ENCODE measurements at regions not wholly inside any gene's neighbourhood (a gene's known extent, or its start where the extent isn't known, plus 50 kb on each side); places are given as distances from the start of the nearest gene placed in this dataset.

- H3K4me1 Mint-ChIP-seq, result no peaks in the 10 kb centered on the region
- Histone ChIP-seq H3K4me3 (ENCODE audit: low read length in 2 of 2) (no peak overlapping the region), H3K27ac (ENCODE audit: low read depth, low read length) (no peak overlapping the region), H3K4me1 (ENCODE audit: insufficient read depth, low read length) (no peaks in the 10 kb centered on the region), H3K27me3 (ENCODE audit: insufficient read depth, low read length) (no peaks in the 10 kb centered on the region), H3K9me3 (ENCODE audit: control insufficient read depth in 1 of 2, low read length in 2 of 2) (no peaks in the 10 kb centered on the region), H3K36me3 (ENCODE audit: insufficient read depth, low read length) (no peaks in the 10 kb centered on the region)
- no peak for DNase-seq
- H3K27me3 Mint-ChIP-seq, result no peaks in the 10 kb centered on the region
- H3K36me3 Mint-ChIP-seq, result no peaks in the 10 kb centered on the region
- H3K27ac Mint-ChIP-seq, result no peak overlapping the region
- peaks cover 0 to 8% (median under 1%) of the 10 kb centered on the region in 8 donors for H3K9me3 Mint-ChIP-seq
- ChIA-PET POLR2A (ENCODE audit: partially characterized antibody) (no interaction called here), CTCF (ENCODE audit: partially characterized antibody) (no interaction called here)
- H3K4me3 Mint-ChIP-seq, result no peak overlapping the region
- intact Hi-C loops (cut with micrococcal nuclease), result no loop called here
Observed at GRCh38 chr3:5733995-5734394, 546.5 kb downstream of the EDEM1 start.

GRCh38 chr3:5735896-5736295, 548.4 kb downstream of the EDEM1 start:
- Histone ChIP-seq H3K4me1 (ENCODE audit: insufficient read depth, low read length) (no peaks in the 10 kb centered on the region), H3K9me3 (ENCODE audit: control insufficient read depth in 1 of 2, low read length in 2 of 2) (no peaks in the 10 kb centered on the region), H3K36me3 (ENCODE audit: insufficient read depth, low read length) (no peaks in the 10 kb centered on the region), H3K27ac (ENCODE audit: low read depth, low read length) (no peak overlapping the region), H3K4me3 (ENCODE audit: low read length in 2 of 2) (no peak overlapping the region), H3K27me3 (ENCODE audit: insufficient read depth, low read length) (no peaks in the 10 kb centered on the region)
- no peak for DNase-seq
- Mint-ChIP-seq H3K4me1 (no peaks in the 10 kb centered on the region), H3K9me3 (peaks cover 0 to 8% (median 3%) of the 10 kb centered on the region in 8 donors), H3K27ac (no peak overlapping the region), H3K27me3 (no peaks in the 10 kb centered on the region), H3K36me3 (no peaks in the 10 kb centered on the region), H3K4me3 (no peak overlapping the region)
- ChIA-PET POLR2A (ENCODE audit: partially characterized antibody) (no interaction called here), CTCF (ENCODE audit: partially characterized antibody) (no interaction called here)
- intact Hi-C loops (cut with micrococcal nuclease), result no loop called here

GRCh38 chr3:5739299-5739935, 551.9 kb downstream of the EDEM1 start:
- Histone ChIP-seq H3K4me3 (ENCODE audit: low read length in 2 of 2) (no peak overlapping the region), H3K27me3 (ENCODE audit: insufficient read depth, low read length) (no peaks in the 10 kb centered on the region), H3K9me3 (ENCODE audit: control insufficient read depth in 1 of 2, low read length in 2 of 2) (no peaks in the 10 kb centered on the region), H3K4me1 (ENCODE audit: insufficient read depth, low read length) (no peaks in the 10 kb centered on the region), H3K27ac (ENCODE audit: low read depth, low read length) (no peak overlapping the region), H3K36me3 (ENCODE audit: insufficient read depth, low read length) (no peaks in the 10 kb centered on the region)
- no peak for DNase-seq
- Mint-ChIP-seq H3K4me3 (no peak overlapping the region), H3K27me3 (no peaks in the 10 kb centered on the region), H3K36me3 (no peaks in the 10 kb centered on the region), H3K4me1 (no peaks in the 10 kb centered on the region), H3K9me3 (peaks cover 0 to 8% (median 2%) of the 10 kb centered on the region in 8 donors), H3K27ac (no peak overlapping the region)
- POLR2A ChIA-PET (ENCODE audit: partially characterized antibody), result no interaction called here
- intact Hi-C loops (cut with micrococcal nuclease), result no loop called here
- CTCF ChIA-PET (ENCODE audit: partially characterized antibody), result no interaction called here

- Mint-ChIP-seq H3K27ac (no peak overlapping the region), H3K4me3 (no peak overlapping the region), H3K36me3 (no peaks in the 10 kb centered on the region), H3K4me1 (no peaks in the 10 kb centered on the region), H3K27me3 (no peaks in the 10 kb centered on the region), H3K9me3 (peaks cover 0 to 8% (median 2%) of the 10 kb centered on the region in 8 donors)
- intact Hi-C loops (cut with micrococcal nuclease), result no loop called here
- Histone ChIP-seq H3K4me3 (ENCODE audit: low read length in 2 of 2) (no peak overlapping the region), H3K27me3 (ENCODE audit: insufficient read depth, low read length) (no peaks in the 10 kb centered on the region), H3K9me3 (ENCODE audit: control insufficient read depth in 1 of 2, low read length in 2 of 2) (no peaks in the 10 kb centered on the region), H3K4me1 (ENCODE audit: insufficient read depth, low read length) (no peaks in the 10 kb centered on the region), H3K27ac (ENCODE audit: low read depth, low read length) (no peak overlapping the region), H3K36me3 (ENCODE audit: insufficient read depth, low read length) (no peaks in the 10 kb centered on the region)
- no peak for DNase-seq
- POLR2A ChIA-PET (ENCODE audit: partially characterized antibody), result no interaction called here
- CTCF ChIA-PET (ENCODE audit: partially characterized antibody), result no interaction called here
Observed at GRCh38 chr3:5739949-5740348, 552.4 kb downstream of the EDEM1 start.

GRCh38 chr3:5741017-5741416, 553.5 kb downstream of the EDEM1 start:
- CTCF ChIA-PET (ENCODE audit: partially characterized antibody), result no interaction called here
- Mint-ChIP-seq H3K27me3 (no peaks in the 10 kb centered on the region), H3K4me1 (no peaks in the 10 kb centered on the region), H3K9me3 (peaks cover 0 to 8% (median 2%) of the 10 kb centered on the region in 8 donors), H3K27ac (no peak overlapping the region), H3K4me3 (no peak overlapping the region), H3K36me3 (no peaks in the 10 kb centered on the region)
- POLR2A ChIA-PET (ENCODE audit: partially characterized antibody), result no interaction called here
- H3K4me1 ChIP-seq (ENCODE audit: insufficient read depth, low read length), result no peaks in the 10 kb centered on the region
- no peak for DNase-seq
- no peaks in the 10 kb centered on the region for H3K27me3 ChIP-seq (ENCODE audit: insufficient read depth, low read length)
- no peaks in the 10 kb centered on the region for H3K9me3 ChIP-seq (ENCODE audit: control insufficient read depth in 1 of 2, low read length in 2 of 2)
- no peak overlapping the region for H3K4me3 ChIP-seq (ENCODE audit: low read length in 2 of 2)
- H3K27ac ChIP-seq (ENCODE audit: low read depth, low read length), result no peak overlapping the region
- no peaks in the 10 kb centered on the region for H3K36me3 ChIP-seq (ENCODE audit: insufficient read depth, low read length)
- intact Hi-C loops (cut with micrococcal nuclease), result no loop called here

GRCh38 chr3:5750091-5750490, 562.6 kb downstream of the EDEM1 start:
- no peaks in the 10 kb centered on the region for H3K27me3 ChIP-seq (ENCODE audit: insufficient read depth, low read length)
- POLR2A ChIA-PET (ENCODE audit: partially characterized antibody), result no interaction called here
- no peaks in the 10 kb centered on the region for H3K9me3 ChIP-seq (ENCODE audit: control insufficient read depth in 1 of 2, low read length in 2 of 2)
- H3K4me1 ChIP-seq (ENCODE audit: insufficient read depth, low read length), result no peaks in the 10 kb centered on the region
- CTCF ChIA-PET (ENCODE audit: partially characterized antibody), result no interaction called here
- no peaks in the 10 kb centered on the region for H3K36me3 Mint-ChIP-seq
- no peaks in the 10 kb centered on the region for H3K4me1 Mint-ChIP-seq
- peaks cover 0 to 6% (median 2%) of the 10 kb centered on the region in 8 donors for H3K9me3 Mint-ChIP-seq
- H3K36me3 ChIP-seq (ENCODE audit: insufficient read depth, low read length), result no peaks in the 10 kb centered on the region
- intact Hi-C loops (cut with micrococcal nuclease), result no loop called here
- no peak overlapping the region for H3K27ac ChIP-seq (ENCODE audit: low read depth, low read length)
- no peak overlapping the region for H3K4me3 ChIP-seq (ENCODE audit: low read length in 2 of 2)
- no peaks in the 10 kb centered on the region for H3K27me3 Mint-ChIP-seq
- H3K4me3 Mint-ChIP-seq, result no peak overlapping the region
- no peak overlapping the region for H3K27ac Mint-ChIP-seq
- no peak for DNase-seq

- intact Hi-C loops (cut with micrococcal nuclease), result no loop called here
- Histone ChIP-seq H3K27ac (ENCODE audit: low read depth, low read length) (no peak overlapping the region), H3K36me3 (ENCODE audit: insufficient read depth, low read length) (no peaks in the 10 kb centered on the region), H3K4me1 (ENCODE audit: insufficient read depth, low read length) (no peaks in the 10 kb centered on the region), H3K9me3 (ENCODE audit: control insufficient read depth in 1 of 2, low read length in 2 of 2) (no peaks in the 10 kb centered on the region), H3K27me3 (ENCODE audit: insufficient read depth, low read length) (no peaks in the 10 kb centered on the region), H3K4me3 (ENCODE audit: low read length in 2 of 2) (no peak overlapping the region)
- Mint-ChIP-seq H3K27me3 (no peaks in the 10 kb centered on the region), H3K4me1 (no peaks in the 10 kb centered on the region), H3K36me3 (no peaks in the 10 kb centered on the region), H3K27ac (no peak overlapping the region), H3K4me3 (no peak overlapping the region), H3K9me3 (peaks cover 0 to 6% (median 2%) of the 10 kb centered on the region in 8 donors)
- ChIA-PET CTCF (ENCODE audit: partially characterized antibody) (no interaction called here), POLR2A (ENCODE audit: partially characterized antibody) (no interaction called here)
- DNase-seq, result no peak
Observed at GRCh38 chr3:5750874-5751640, 563.5 kb downstream of the EDEM1 start.

All from CD4-positive, alpha-beta memory T cell (primary cell).